ENCODE measurements at regions not wholly inside any gene's neighbourhood (a gene's known extent, or its start where the extent isn't known, plus 50 kb on each side); places are given as distances from the start of the nearest gene placed in this dataset.

DNA sequence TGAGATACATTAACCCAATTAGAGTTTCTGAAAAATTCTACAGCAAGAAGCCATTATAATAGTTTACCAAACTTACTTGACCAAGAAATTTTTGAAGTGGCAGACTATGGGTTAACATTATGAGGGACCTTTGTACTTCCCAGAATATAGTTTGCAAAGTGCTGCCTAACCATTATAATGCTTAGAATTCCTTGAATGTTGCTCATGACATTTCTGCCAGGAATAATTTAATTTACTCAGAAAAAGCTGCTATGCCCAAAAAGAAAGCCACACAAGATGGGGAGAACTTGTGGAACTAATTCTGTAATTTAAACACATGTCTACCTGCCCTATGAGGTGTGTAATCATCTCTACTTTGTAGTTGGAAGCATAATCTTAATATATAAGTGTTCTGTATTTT, 58.1 kb upstream of the MYCBP2 start:
- no peak overlapping the region for H3K27ac Mint-ChIP-seq
- TF ChIP-seq, protein P1, sequence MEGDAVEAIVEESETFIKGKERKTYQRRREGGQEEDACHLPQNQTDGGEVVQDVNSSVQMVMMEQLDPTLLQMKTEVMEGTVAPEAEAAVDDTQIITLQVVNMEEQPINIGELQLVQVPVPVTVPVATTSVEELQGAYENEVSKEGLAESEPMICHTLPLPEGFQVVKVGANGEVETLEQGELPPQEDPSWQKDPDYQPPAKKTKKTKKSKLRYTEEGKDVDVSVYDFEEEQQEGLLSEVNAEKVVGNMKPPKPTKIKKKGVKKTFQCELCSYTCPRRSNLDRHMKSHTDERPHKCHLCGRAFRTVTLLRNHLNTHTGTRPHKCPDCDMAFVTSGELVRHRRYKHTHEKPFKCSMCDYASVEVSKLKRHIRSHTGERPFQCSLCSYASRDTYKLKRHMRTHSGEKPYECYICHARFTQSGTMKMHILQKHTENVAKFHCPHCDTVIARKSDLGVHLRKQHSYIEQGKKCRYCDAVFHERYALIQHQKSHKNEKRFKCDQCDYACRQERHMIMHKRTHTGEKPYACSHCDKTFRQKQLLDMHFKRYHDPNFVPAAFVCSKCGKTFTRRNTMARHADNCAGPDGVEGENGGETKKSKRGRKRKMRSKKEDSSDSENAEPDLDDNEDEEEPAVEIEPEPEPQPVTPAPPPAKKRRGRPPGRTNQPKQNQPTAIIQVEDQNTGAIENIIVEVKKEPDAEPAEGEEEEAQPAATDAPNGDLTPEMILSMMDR (IDR thresholded peaks at IDR 0.05): no peak

DNA sequence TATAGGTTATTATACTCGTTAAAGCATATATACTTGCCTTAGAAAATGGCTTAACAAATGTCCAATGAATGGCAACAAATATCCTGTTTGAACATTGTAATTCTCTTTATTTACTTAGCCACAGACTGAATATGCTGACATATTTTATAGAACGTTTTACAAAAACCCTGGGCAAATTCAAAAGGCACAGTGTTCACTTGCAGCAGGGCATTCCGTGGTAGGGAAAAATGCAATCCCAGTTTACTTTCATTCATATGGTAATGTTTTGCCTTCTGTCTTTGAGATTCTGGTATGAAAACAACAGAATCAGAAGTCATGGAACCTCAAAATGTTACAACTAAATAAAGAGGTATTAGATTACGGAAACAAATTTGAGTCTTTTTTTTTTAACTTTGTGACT, 56.2 kb upstream of the MYCBP2 start:
- no peak overlapping the region for H3K27ac ChIP-seq (ENCODE audit: low read depth in 1 of 2, low read length in 2 of 2)
- H3K4me1 Mint-ChIP-seq: peaks cover 27% of the 10 kb centered on the region

More for the DNA sequence above, 58.1 kb upstream of the MYCBP2 start:
- no peaks in the 10 kb centered on the region for H4K20me1 ChIP-seq (ENCODE audit: insufficient read depth, low read length)
- H3K36me3 ChIP-seq (replicated peaks in 1 of 2; ENCODE audit: control insufficient read depth in 1 of 2, insufficient read depth in 2 of 2, low read length in 2 of 2): no peaks in the 10 kb centered on the region
- no peaks in the 10 kb centered on the region for H3K36me3 Mint-ChIP-seq
- no peak overlapping the region for H3K4me2 ChIP-seq (replicated peaks; ENCODE audit: extremely low read depth, low read length, poor library complexity, severe bottlenecking)
- no peak overlapping the region for H3K27ac ChIP-seq (ENCODE audit: low read depth in 1 of 2, low read length in 2 of 2)
- no peak for DNase-seq
- intact Hi-C loops (cut with micrococcal nuclease): no loop called here
- no peaks in the 10 kb centered on the region for H3K27me3 ChIP-seq (ENCODE audit: control insufficient read depth in 2 of 2, insufficient read depth in 2 of 2, low read length in 2 of 2)
- H3K79me2 ChIP-seq (ENCODE audit: insufficient read depth, low read length): no peaks in the 10 kb centered on the region
- H3K9me3 Mint-ChIP-seq: peaks cover 0 to 3% (median 0%) of the 10 kb centered on the region in 7 donors
- no peak overlapping the region for H2AFZ ChIP-seq (ENCODE audit: insufficient read depth, low read depth, low read length, poor library complexity, severe bottlenecking)
- no peak overlapping the region for H3K4me3 Mint-ChIP-seq
- no peaks in the 10 kb centered on the region for H3K9me3 ChIP-seq (replicated peaks in 1 of 2; ENCODE audit: control insufficient read depth in 1 of 2, insufficient read depth in 1 of 2, low read length in 2 of 2)
- no peak overlapping the region for H3K9ac ChIP-seq (ENCODE audit: insufficient read depth, low read length, poor library complexity, severe bottlenecking)
- peaks cover 42% of the 10 kb centered on the region for H3K4me1 Mint-ChIP-seq
- no peak overlapping the region for H3K4me3 ChIP-seq (replicated peaks in 1 of 3; ENCODE audit: low read depth in 2 of 3, low read length in 3 of 3)
- H3K4me1 ChIP-seq (ENCODE audit: control insufficient read depth in 1 of 2, insufficient read depth in 2 of 2, low read length in 2 of 2): peaks cover 18 to 28% of the 10 kb centered on the region in 2 donors
- peaks cover 0 to 5% (median 0%) of the 10 kb centered on the region in 3 donors for H3K27me3 Mint-ChIP-seq (ENCODE audit: low read depth in 3 of 3)

More for the DNA sequence above, 56.2 kb upstream of the MYCBP2 start:
- Histone ChIP-seq H3K4me2 (replicated peaks; ENCODE audit: extremely low read depth, low read length, poor library complexity, severe bottlenecking) (no peak overlapping the region), H3K27me3 (ENCODE audit: control insufficient read depth in 2 of 2, insufficient read depth in 2 of 2, low read length in 2 of 2) (no peaks in the 10 kb centered on the region), H3K4me1 (ENCODE audit: control insufficient read depth in 1 of 2, insufficient read depth in 2 of 2, low read length in 2 of 2) (peaks cover 16 to 24% of the 10 kb centered on the region in 2 donors), H4K20me1 (ENCODE audit: insufficient read depth, low read length) (no peaks in the 10 kb centered on the region), H3K79me2 (ENCODE audit: insufficient read depth, low read length) (no peaks in the 10 kb centered on the region), H3K9me3 (replicated peaks in 1 of 2; ENCODE audit: control insufficient read depth in 1 of 2, insufficient read depth in 1 of 2, low read length in 2 of 2) (no peaks in the 10 kb centered on the region), H3K9ac (ENCODE audit: insufficient read depth, low read length, poor library complexity, severe bottlenecking) (no peak overlapping the region), H3K4me3 (replicated peaks in 1 of 3; ENCODE audit: low read depth in 2 of 3, low read length in 3 of 3) (no peak overlapping the region), H2AFZ (ENCODE audit: insufficient read depth, low read depth, low read length, poor library complexity, severe bottlenecking) (no peak overlapping the region), H3K36me3 (replicated peaks in 1 of 2; ENCODE audit: control insufficient read depth in 1 of 2, insufficient read depth in 2 of 2, low read length in 2 of 2) (no peaks in the 10 kb centered on the region)
- TF ChIP-seq, protein P1 (IDR thresholded peaks at IDR 0.05): no peak
- peaks cover 0 to 3% (median 0%) of the 10 kb centered on the region in 7 donors for H3K9me3 Mint-ChIP-seq
- H3K27me3 Mint-ChIP-seq (ENCODE audit: low read depth in 3 of 3): peaks cover 0 to 2% (median 0%) of the 10 kb centered on the region in 3 donors
- no peak overlapping the region for H3K4me3 Mint-ChIP-seq
- intact Hi-C loops (cut with micrococcal nuclease): no loop called here
- DNase-seq: no peak
- WGBS (ENCODE audit: insufficient coverage): 100% methylated on average over 1 of the region's 4 CpGs
- no peaks in the 10 kb centered on the region for H3K36me3 Mint-ChIP-seq
- no peak overlapping the region for H3K27ac Mint-ChIP-seq

Data from CD14-positive monocyte (primary cell).